ENCODE measurements at regions not wholly inside any gene's neighbourhood (a gene's known extent, or its start where the extent isn't known, plus 50 kb on each side); places are given as distances from the start of the nearest gene placed in this dataset.

DNA sequence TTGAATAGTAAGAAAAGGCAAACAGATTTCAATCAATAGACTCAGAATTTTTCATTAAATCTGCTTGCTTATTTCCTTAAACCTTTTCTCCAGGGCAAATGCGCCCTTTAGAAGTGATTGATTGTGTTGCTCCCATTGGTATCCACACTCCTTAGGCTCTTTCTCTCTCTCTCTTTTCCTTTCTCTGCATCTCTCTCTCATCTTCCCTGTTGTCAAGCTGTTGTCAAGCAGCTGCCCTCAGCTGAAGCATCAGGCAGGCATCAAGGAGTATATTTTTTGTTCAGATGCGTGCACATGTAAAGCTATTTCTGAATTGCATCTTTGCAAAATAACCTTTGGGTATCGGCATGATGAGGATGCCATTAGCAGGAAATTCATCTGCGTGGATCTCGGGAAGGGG is 107.2 kb upstream of the PLET1 start:
- TF ChIP-seq, protein P1, sequence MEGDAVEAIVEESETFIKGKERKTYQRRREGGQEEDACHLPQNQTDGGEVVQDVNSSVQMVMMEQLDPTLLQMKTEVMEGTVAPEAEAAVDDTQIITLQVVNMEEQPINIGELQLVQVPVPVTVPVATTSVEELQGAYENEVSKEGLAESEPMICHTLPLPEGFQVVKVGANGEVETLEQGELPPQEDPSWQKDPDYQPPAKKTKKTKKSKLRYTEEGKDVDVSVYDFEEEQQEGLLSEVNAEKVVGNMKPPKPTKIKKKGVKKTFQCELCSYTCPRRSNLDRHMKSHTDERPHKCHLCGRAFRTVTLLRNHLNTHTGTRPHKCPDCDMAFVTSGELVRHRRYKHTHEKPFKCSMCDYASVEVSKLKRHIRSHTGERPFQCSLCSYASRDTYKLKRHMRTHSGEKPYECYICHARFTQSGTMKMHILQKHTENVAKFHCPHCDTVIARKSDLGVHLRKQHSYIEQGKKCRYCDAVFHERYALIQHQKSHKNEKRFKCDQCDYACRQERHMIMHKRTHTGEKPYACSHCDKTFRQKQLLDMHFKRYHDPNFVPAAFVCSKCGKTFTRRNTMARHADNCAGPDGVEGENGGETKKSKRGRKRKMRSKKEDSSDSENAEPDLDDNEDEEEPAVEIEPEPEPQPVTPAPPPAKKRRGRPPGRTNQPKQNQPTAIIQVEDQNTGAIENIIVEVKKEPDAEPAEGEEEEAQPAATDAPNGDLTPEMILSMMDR (IDR thresholded peaks at IDR 0.05; ENCODE audit: low read depth, low read length, poor library complexity, severe bottlenecking) = no peak
- no peak for TF ChIP-seq EZH2phosphoT487 (IDR thresholded peaks at IDR 0.05; ENCODE audit: borderline replicate concordance, low read length)

All from DOHH2 (cell line).